ENCODE measurements at regions not wholly inside any gene's neighbourhood (a gene's known extent, or its start where the extent isn't known, plus 50 kb on each side); places are given as distances from the start of the nearest gene placed in this dataset.
"Not testable (repeated sequence)": the region's sequence is repeated elsewhere in the genome, so short reads cannot be mapped to it uniquely, and the experiment has no call there.

- Histone ChIP-seq H3K4me1 (ENCODE audit: insufficient read depth, low read length) (no peaks in the 10 kb centered on the region), H3K4me3 (ENCODE audit: low read length) (no peak overlapping the region), H3K36me3 (ENCODE audit: insufficient read depth, low read depth, low read length) (no peaks in the 10 kb centered on the region), H3K9ac (ENCODE audit: low read depth, low read length) (no peak overlapping the region), H3K27ac (ENCODE audit: low read length) (no peak overlapping the region), H3K27me3 (ENCODE audit: insufficient read depth, low read length) (no peaks in the 10 kb centered on the region), H3K9me3 (ENCODE audit: insufficient read depth, low read depth, low read length) (no peaks in the 10 kb centered on the region)
These were observed 320.5 kb downstream of the VRK1 start for GRCh38 chr14:97117693-97118092.

GRCh38 chr14:97120204-97120603 is 323.0 kb downstream of the VRK1 start:
- H3K36me3 ChIP-seq (ENCODE audit: insufficient read depth, low read depth, low read length) = no peaks in the 10 kb centered on the region
- no peak overlapping the region for H3K27ac ChIP-seq (ENCODE audit: low read length)
- no peaks in the 10 kb centered on the region for H3K4me1 ChIP-seq (ENCODE audit: insufficient read depth, low read length)
- H3K9me3 ChIP-seq (ENCODE audit: insufficient read depth, low read depth, low read length) = no peaks in the 10 kb centered on the region
- no peaks in the 10 kb centered on the region for H3K27me3 ChIP-seq (ENCODE audit: insufficient read depth, low read length)
- no peak overlapping the region for H3K4me3 ChIP-seq (ENCODE audit: low read length)
- H3K9ac ChIP-seq (ENCODE audit: low read depth, low read length) = no peak overlapping the region

- Histone ChIP-seq H3K27me3 (ENCODE audit: insufficient read depth, low read length) (no peaks in the 10 kb centered on the region), H3K4me3 (ENCODE audit: low read length) (no peak overlapping the region), H3K4me1 (ENCODE audit: insufficient read depth, low read length) (no peaks in the 10 kb centered on the region), H3K36me3 (ENCODE audit: insufficient read depth, low read depth, low read length) (no peaks in the 10 kb centered on the region), H3K9ac (ENCODE audit: low read depth, low read length) (no peak overlapping the region), H3K9me3 (ENCODE audit: insufficient read depth, low read depth, low read length) (no peaks in the 10 kb centered on the region), H3K27ac (ENCODE audit: low read length) (no peak overlapping the region)
These were observed 323.4 kb downstream of the VRK1 start for GRCh38 chr14:97120611-97121031.

- Histone ChIP-seq H3K4me3 (ENCODE audit: low read length) (no peak overlapping the region), H3K27me3 (ENCODE audit: insufficient read depth, low read length) (no peaks in the 10 kb centered on the region), H3K36me3 (ENCODE audit: insufficient read depth, low read depth, low read length) (no peaks in the 10 kb centered on the region), H3K9ac (ENCODE audit: low read depth, low read length) (no peak overlapping the region), H3K27ac (ENCODE audit: low read length) (no peak overlapping the region), H3K9me3 (ENCODE audit: insufficient read depth, low read depth, low read length) (no peaks in the 10 kb centered on the region), H3K4me1 (ENCODE audit: insufficient read depth, low read length) (no peaks in the 10 kb centered on the region)
These were observed 332.5 kb downstream of the VRK1 start for GRCh38 chr14:97129639-97130038.

- H3K27me3 ChIP-seq (ENCODE audit: insufficient read depth, low read length); H3K4me1 ChIP-seq (ENCODE audit: insufficient read depth, low read length); H3K9me3 ChIP-seq (ENCODE audit: insufficient read depth, low read depth, low read length); H3K36me3 ChIP-seq (ENCODE audit: insufficient read depth, low read depth, low read length); H3K4me3 ChIP-seq (ENCODE audit: low read length); H3K27ac ChIP-seq (ENCODE audit: low read length); H3K9ac ChIP-seq (ENCODE audit: low read depth, low read length): not testable (repeated sequence)
These were observed 338.7 kb downstream of the VRK1 start for GRCh38 chr14:97135847-97136246.

- Histone ChIP-seq H3K27ac (ENCODE audit: low read length) (no peak overlapping the region), H3K36me3 (ENCODE audit: insufficient read depth, low read depth, low read length) (no peaks in the 10 kb centered on the region), H3K4me1 (ENCODE audit: insufficient read depth, low read length) (no peaks in the 10 kb centered on the region), H3K9me3 (ENCODE audit: insufficient read depth, low read depth, low read length) (no peaks in the 10 kb centered on the region), H3K9ac (ENCODE audit: low read depth, low read length) (no peak overlapping the region), H3K27me3 (ENCODE audit: insufficient read depth, low read length) (no peaks in the 10 kb centered on the region), H3K4me3 (ENCODE audit: low read length) (no peak overlapping the region)
These were observed 340.5 kb downstream of the VRK1 start for GRCh38 chr14:97137705-97138104.

- Histone ChIP-seq H3K4me1 (ENCODE audit: insufficient read depth, low read length) (no peaks in the 10 kb centered on the region), H3K27ac (ENCODE audit: low read length) (no peak overlapping the region), H3K9me3 (ENCODE audit: insufficient read depth, low read depth, low read length) (no peaks in the 10 kb centered on the region), H3K9ac (ENCODE audit: low read depth, low read length) (no peak overlapping the region), H3K36me3 (ENCODE audit: insufficient read depth, low read depth, low read length) (no peaks in the 10 kb centered on the region), H3K27me3 (ENCODE audit: insufficient read depth, low read length) (no peaks in the 10 kb centered on the region), H3K4me3 (ENCODE audit: low read length) (no peak overlapping the region)
These were observed 341.6 kb downstream of the VRK1 start for GRCh38 chr14:97138801-97139200.

- H3K9ac ChIP-seq (ENCODE audit: low read depth, low read length) = no peak overlapping the region
- H3K9me3 ChIP-seq (ENCODE audit: insufficient read depth, low read depth, low read length) = no peaks in the 10 kb centered on the region
- H3K4me3 ChIP-seq (ENCODE audit: low read length) = no peak overlapping the region
- no peaks in the 10 kb centered on the region for H3K36me3 ChIP-seq (ENCODE audit: insufficient read depth, low read depth, low read length)
- H3K4me1 ChIP-seq (ENCODE audit: insufficient read depth, low read length) = no peaks in the 10 kb centered on the region
- H3K27ac ChIP-seq (ENCODE audit: low read length) = no peak overlapping the region
- no peaks in the 10 kb centered on the region for H3K27me3 ChIP-seq (ENCODE audit: insufficient read depth, low read length)
These were observed 345.8 kb downstream of the VRK1 start for GRCh38 chr14:97143011-97143410.

- no peak overlapping the region for H3K4me3 ChIP-seq (ENCODE audit: low read length)
- H3K9me3 ChIP-seq (ENCODE audit: insufficient read depth, low read depth, low read length) = no peaks in the 10 kb centered on the region
- no peaks in the 10 kb centered on the region for H3K36me3 ChIP-seq (ENCODE audit: insufficient read depth, low read depth, low read length)
- H3K27me3 ChIP-seq (ENCODE audit: insufficient read depth, low read length) = no peaks in the 10 kb centered on the region
- no peak overlapping the region for H3K9ac ChIP-seq (ENCODE audit: low read depth, low read length)
- no peaks in the 10 kb centered on the region for H3K4me1 ChIP-seq (ENCODE audit: insufficient read depth, low read length)
- no peak overlapping the region for H3K27ac ChIP-seq (ENCODE audit: low read length)
These were observed 346.3 kb downstream of the VRK1 start for GRCh38 chr14:97143456-97143855.

GRCh38 chr14:97148021-97148420 is 350.8 kb downstream of the VRK1 start:
- not testable (repeated sequence) for H3K9ac ChIP-seq (ENCODE audit: low read depth, low read length); H3K27ac ChIP-seq (ENCODE audit: low read length); H3K9me3 ChIP-seq (ENCODE audit: insufficient read depth, low read depth, low read length); H3K36me3 ChIP-seq (ENCODE audit: insufficient read depth, low read depth, low read length); H3K4me1 ChIP-seq (ENCODE audit: insufficient read depth, low read length); H3K27me3 ChIP-seq (ENCODE audit: insufficient read depth, low read length); H3K4me3 ChIP-seq (ENCODE audit: low read length)

GRCh38 chr14:97149775-97150174 is 352.6 kb downstream of the VRK1 start:
- Histone ChIP-seq H3K9ac (ENCODE audit: low read depth, low read length) (no peak overlapping the region), H3K4me3 (ENCODE audit: low read length) (no peak overlapping the region), H3K9me3 (ENCODE audit: insufficient read depth, low read depth, low read length) (no peaks in the 10 kb centered on the region), H3K27ac (ENCODE audit: low read length) (no peak overlapping the region), H3K4me1 (ENCODE audit: insufficient read depth, low read length) (peaks cover 8% of the 10 kb centered on the region; the same call in 1 of the 2 replicates), H3K27me3 (ENCODE audit: insufficient read depth, low read length) (no peaks in the 10 kb centered on the region), H3K36me3 (ENCODE audit: insufficient read depth, low read depth, low read length) (no peaks in the 10 kb centered on the region)

GRCh38 chr14:97153527-97153926 is 356.3 kb downstream of the VRK1 start:
- H3K36me3 ChIP-seq (ENCODE audit: insufficient read depth, low read depth, low read length) = no peaks in the 10 kb centered on the region
- H3K9me3 ChIP-seq (ENCODE audit: insufficient read depth, low read depth, low read length) = no peaks in the 10 kb centered on the region
- no peak overlapping the region for H3K4me3 ChIP-seq (ENCODE audit: low read length)
- H3K4me1 ChIP-seq (ENCODE audit: insufficient read depth, low read length) = peaks cover 8% of the 10 kb centered on the region; the same call in 1 of the 2 replicates
- H3K9ac ChIP-seq (ENCODE audit: low read depth, low read length) = no peak overlapping the region
- H3K27me3 ChIP-seq (ENCODE audit: insufficient read depth, low read length) = no peaks in the 10 kb centered on the region
- no peak overlapping the region for H3K27ac ChIP-seq (ENCODE audit: low read length)

- Histone ChIP-seq H3K9ac (ENCODE audit: low read depth, low read length) (no peak overlapping the region), H3K36me3 (ENCODE audit: insufficient read depth, low read depth, low read length) (no peaks in the 10 kb centered on the region), H3K27ac (ENCODE audit: low read length) (no peak overlapping the region), H3K9me3 (ENCODE audit: insufficient read depth, low read depth, low read length) (no peaks in the 10 kb centered on the region), H3K4me1 (ENCODE audit: insufficient read depth, low read length) (no peaks in the 10 kb centered on the region), H3K4me3 (ENCODE audit: low read length) (no peak overlapping the region), H3K27me3 (ENCODE audit: insufficient read depth, low read length) (no peaks in the 10 kb centered on the region)
These were observed 358.1 kb downstream of the VRK1 start for GRCh38 chr14:97155320-97155719.
